ENCODE measurements at regions not wholly inside any gene's neighbourhood (a gene's known extent, or its start where the extent isn't known, plus 50 kb on each side); places are given as distances from the start of the nearest gene placed in this dataset.

GRCh38 chr6:137781639-137782038 is 85.4 kb upstream of the TNFAIP3 start:
- TF ChIP-seq EZH2 (IDR thresholded peaks at IDR 0.05; ENCODE audit: low read length, missing control alignments), result no peak
- TF ChIP-seq, protein P1, sequence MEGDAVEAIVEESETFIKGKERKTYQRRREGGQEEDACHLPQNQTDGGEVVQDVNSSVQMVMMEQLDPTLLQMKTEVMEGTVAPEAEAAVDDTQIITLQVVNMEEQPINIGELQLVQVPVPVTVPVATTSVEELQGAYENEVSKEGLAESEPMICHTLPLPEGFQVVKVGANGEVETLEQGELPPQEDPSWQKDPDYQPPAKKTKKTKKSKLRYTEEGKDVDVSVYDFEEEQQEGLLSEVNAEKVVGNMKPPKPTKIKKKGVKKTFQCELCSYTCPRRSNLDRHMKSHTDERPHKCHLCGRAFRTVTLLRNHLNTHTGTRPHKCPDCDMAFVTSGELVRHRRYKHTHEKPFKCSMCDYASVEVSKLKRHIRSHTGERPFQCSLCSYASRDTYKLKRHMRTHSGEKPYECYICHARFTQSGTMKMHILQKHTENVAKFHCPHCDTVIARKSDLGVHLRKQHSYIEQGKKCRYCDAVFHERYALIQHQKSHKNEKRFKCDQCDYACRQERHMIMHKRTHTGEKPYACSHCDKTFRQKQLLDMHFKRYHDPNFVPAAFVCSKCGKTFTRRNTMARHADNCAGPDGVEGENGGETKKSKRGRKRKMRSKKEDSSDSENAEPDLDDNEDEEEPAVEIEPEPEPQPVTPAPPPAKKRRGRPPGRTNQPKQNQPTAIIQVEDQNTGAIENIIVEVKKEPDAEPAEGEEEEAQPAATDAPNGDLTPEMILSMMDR (conservative IDR thresholded peaks at IDR 0.05 in 1 of 2, IDR thresholded peaks at IDR 0.05 in 1 of 2; ENCODE audit: low read depth in 1 of 2, low read length in 2 of 2), result no peak
